H9 (cell line): ENCODE measurements at regions not wholly inside any gene's neighbourhood (a gene's known extent, or its start where the extent isn't known, plus 50 kb on each side); places are given as distances from the start of the nearest gene placed in this dataset.

Source experiments
- DNase-seq: peaks from one replicate; pipeline ENCODE4 v3.0.0-alpha.2; 2017
- H2AFZ ChIP-seq: one replicate; pipeline ENCODE4 v1.6.1; 2013; ENCODE audit warnings: mild to moderate bottlenecking, low read length, control low read depth, moderate library complexity
- H2AK5ac ChIP-seq: 2 replicates; pipeline ENCODE4 v1.6.1; 2013; ENCODE audit warnings: low read length, control low read depth, mixed read lengths; ENCODE audit not compliant: insufficient read length
- H2BK120ac ChIP-seq: one replicate; pipeline ENCODE4 v1.6.1; 2013; ENCODE audit warnings: low read depth, mild to moderate bottlenecking, low read length, control low read depth, inconsistent platforms; ENCODE audit not compliant: poor library complexity, severe bottlenecking
- H2BK12ac ChIP-seq: 2 replicates; pipeline ENCODE4 v1.6.1; 2013; ENCODE audit warnings: low read length, control low read depth, mixed read lengths, low read depth; ENCODE audit not compliant: insufficient read length
- H2BK15ac ChIP-seq: 2 replicates; pipeline ENCODE4 v1.6.1; 2013; ENCODE audit warnings: low read depth, low read length, control low read depth
- H2BK20ac ChIP-seq: one replicate; pipeline ENCODE4 v1.6.1; 2013; ENCODE audit warnings: low read depth, mild to moderate bottlenecking, low read length, control low read depth, inconsistent platforms; ENCODE audit not compliant: poor library complexity, severe bottlenecking
- H2BK5ac ChIP-seq: 2 replicates; pipeline ENCODE4 v1.6.1; 2013; ENCODE audit warnings: low read length, control low read depth, mixed read lengths; ENCODE audit not compliant: insufficient read length
- H3K14ac ChIP-seq: 2 replicates; pipeline ENCODE4 v1.6.1; 2013; ENCODE audit warnings: low read length, control low read depth; ENCODE audit not compliant: insufficient read depth
- H3K18ac ChIP-seq: 2 replicates; pipeline ENCODE4 v1.6.1; 2013; ENCODE audit warnings: low read depth, mild to moderate bottlenecking, mixed read lengths, low read length, control low read depth; ENCODE audit not compliant: insufficient read length
- H3K23ac ChIP-seq: 2 replicates; pipeline ENCODE4 v1.6.1; 2013; ENCODE audit warnings: low read length, control low read depth, mixed read lengths, low read depth; ENCODE audit not compliant: insufficient read length
- H3K23me2 ChIP-seq: 2 replicates; pipeline ENCODE4 v1.6.1; 2013; ENCODE audit warnings: low read depth, mild to moderate bottlenecking, mixed read lengths, low read length, control low read depth; ENCODE audit not compliant: insufficient read length, poor library complexity, severe bottlenecking
- H3K27ac ChIP-seq: 2 replicates; pipeline ENCODE4 v1.5.1; 2013; ENCODE audit warnings: low read length, control low read depth, mixed read lengths, low read depth; ENCODE audit not compliant: insufficient read length
- H3K27me3 ChIP-seq: 2 replicates; pipeline ENCODE4 v1.6.1; 2013; ENCODE audit warnings: low read length, control low read depth, inconsistent platforms; ENCODE audit not compliant: insufficient read depth
- H3K4ac ChIP-seq: 2 replicates; pipeline ENCODE4 v1.6.1; 2013; ENCODE audit warnings: low read depth, mild to moderate bottlenecking, control low read depth, inconsistent platforms, low read length, moderate library complexity
- H3K4me1 ChIP-seq: 2 replicates; pipeline ENCODE4 v1.6.1; 2013; ENCODE audit warnings: low read length, control low read depth, inconsistent platforms; ENCODE audit not compliant: insufficient read depth
- H3K4me2 ChIP-seq: 2 replicates; pipeline ENCODE4 v1.6.1; 2013; ENCODE audit warnings: low read length, control low read depth, mixed read lengths; ENCODE audit not compliant: insufficient read length, insufficient read depth
- H3K56ac ChIP-seq: 2 replicates; pipeline ENCODE4 v1.6.1; 2013; ENCODE audit warnings: low read depth, mild to moderate bottlenecking, mixed read lengths, low read length, control low read depth; ENCODE audit not compliant: insufficient read length
- H3K79me1 ChIP-seq: 2 replicates; pipeline ENCODE4 v1.6.1; 2013; ENCODE audit warnings: low read depth, mild to moderate bottlenecking, moderate library complexity, low read length, control low read depth, inconsistent platforms; ENCODE audit not compliant: insufficient read depth, poor library complexity, severe bottlenecking
- H3K79me2 ChIP-seq: 2 replicates; pipeline ENCODE4 v1.6.1; 2013; ENCODE audit warnings: low read length, control low read depth, inconsistent platforms; ENCODE audit not compliant: insufficient read depth
- H3K9ac ChIP-seq: 2 replicates; pipeline ENCODE4 v1.6.1; 2013; ENCODE audit warnings: low read length, control low read depth, mixed read lengths; ENCODE audit not compliant: insufficient read length; ENCODE audit errors: extremely low read depth
- H3K9me3 ChIP-seq: one replicate; pipeline ENCODE4 v1.6.1; 2013; ENCODE audit warnings: low read depth, low read length, inconsistent platforms; ENCODE audit not compliant: control insufficient read depth
- H3T11ph ChIP-seq: one replicate; pipeline ENCODE4 v1.6.1; 2013; ENCODE audit warnings: mild to moderate bottlenecking, low read length, control low read depth, inconsistent platforms
- H4K20me1 ChIP-seq: one replicate; pipeline ENCODE4 v1.6.1; 2013; ENCODE audit not compliant: control insufficient read depth, insufficient read length, insufficient read depth
- H4K5ac ChIP-seq: 2 replicates; pipeline ENCODE4 v1.6.1; 2013; ENCODE audit warnings: low read depth, mild to moderate bottlenecking, mixed read lengths, low read length, control low read depth; ENCODE audit not compliant: insufficient read length
- H4K8ac ChIP-seq: replicated peaks from 2 replicates; pipeline ENCODE4 v1.6.1; 2013; ENCODE audit warnings: low read length, control low read depth, mixed read lengths, low read depth; ENCODE audit not compliant: insufficient read length
- H4K91ac ChIP-seq: 2 replicates; pipeline ENCODE4 v1.6.1; 2013; ENCODE audit warnings: low read depth, mild to moderate bottlenecking, moderate library complexity, mixed read lengths, low read length, control low read depth; ENCODE audit not compliant: insufficient read length
- H3K27ac Mint-ChIP-seq, 3 experiments: 2 replicates in 2 of 3; 3 replicates in 1 of 3; pipeline ENCODE4 v1.8.0; 2020 to 2021; ENCODE audit warnings: mixed read lengths in 3 of 3, mild to moderate bottlenecking in 1 of 3, moderate library complexity in 1 of 3
- H3K27me3 Mint-ChIP-seq: 2 replicates; pipeline ENCODE4 v1.8.0; 2021; ENCODE audit warnings: low read depth, mild to moderate bottlenecking, moderate library complexity, mixed read lengths
- H3K36me3 Mint-ChIP-seq, 3 experiments: 2 replicates in 2 of 3; 3 replicates in 1 of 3; pipeline ENCODE4 v1.8.0; 2020 to 2021; ENCODE audit warnings: low read depth in 3 of 3, mixed read lengths in 3 of 3; ENCODE audit not compliant: insufficient read depth in 1 of 3
- H3K4me1 Mint-ChIP-seq, 2 experiments: 2 replicates each; pipeline ENCODE4 v1.8.0; 2020; ENCODE audit warnings: mixed read lengths in 2 of 2
- H3K4me3 Mint-ChIP-seq, 2 experiments: 2 replicates in 1 of 2; 3 replicates in 1 of 2; pipeline ENCODE4 v1.8.0; 2020 to 2021; ENCODE audit warnings: mild to moderate bottlenecking in 2 of 2, mixed read lengths in 2 of 2, moderate library complexity in 1 of 2
- H3K9me3 Mint-ChIP-seq, 2 experiments: 2 replicates in 1 of 2; 3 replicates in 1 of 2; pipeline ENCODE4 v1.8.0; 2020; ENCODE audit warnings: mild to moderate bottlenecking in 2 of 2, mixed read lengths in 2 of 2, moderate library complexity in 1 of 2
- TF ChIP-seq, protein P1 (sequence below): fragments of 200-600 bp; sonication (generic); conservative IDR thresholded peaks from 3 replicates; pipeline ENCODE4 v1.8.0; 2021; ENCODE audit warnings: antibody characterized with exemption, mild to moderate bottlenecking

DNA sequence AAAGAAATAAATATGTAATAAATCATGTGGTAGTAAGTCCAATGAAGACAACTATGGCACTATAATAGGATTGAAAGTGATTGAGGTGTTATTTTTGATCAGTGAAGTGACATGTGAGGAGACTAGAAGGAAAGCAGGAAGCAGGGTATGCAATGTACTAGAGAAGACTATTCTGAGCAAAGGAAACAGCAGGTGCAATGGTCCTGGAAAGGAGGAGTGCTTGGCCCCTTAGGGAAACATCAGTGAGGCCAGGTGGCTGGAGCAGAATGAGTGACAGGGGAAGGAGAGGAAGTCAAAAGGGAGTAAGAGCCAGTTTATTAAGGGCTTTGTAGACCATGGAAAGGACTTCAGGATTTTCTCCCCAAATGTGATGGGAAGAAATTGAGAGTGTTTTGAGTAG is 207.6 kb upstream of the HCCS start:
- H3K27me3 ChIP-seq: no peaks in the 10 kb centered on the region
- H3K4me1 ChIP-seq: no peaks in the 10 kb centered on the region
- H3K4me2 ChIP-seq: no peak overlapping the region
- H3K9ac ChIP-seq: no peak overlapping the region
- H4K20me1 ChIP-seq: no peaks in the 10 kb centered on the region
- H3T11ph ChIP-seq: no peak overlapping the region
- H4K5ac ChIP-seq: no peak overlapping the region
- H2AFZ ChIP-seq: no peak overlapping the region
- no peak overlapping the region for H2BK15ac ChIP-seq
- H3K4ac ChIP-seq: no peak overlapping the region
- H3K36me3 Mint-ChIP-seq: peaks cover 0 to 6% (median 2%) of the 10 kb centered on the region in 3 experiments; a peak in 1 of 7 replicates
- H3K4me3 Mint-ChIP-seq: no peak overlapping the region
- no peaks in the 10 kb centered on the region for H3K4me1 Mint-ChIP-seq
- no peak overlapping the region for H3K18ac ChIP-seq
- no peak overlapping the region for H3K27ac ChIP-seq
- H3K27ac Mint-ChIP-seq: no peak overlapping the region
- H3K79me2 ChIP-seq: no peaks in the 10 kb centered on the region
- no peaks in the 10 kb centered on the region for H3K79me1 ChIP-seq
- H2BK12ac ChIP-seq: no peak overlapping the region
- H3K14ac ChIP-seq: no peak overlapping the region
- H4K91ac ChIP-seq: no peak overlapping the region
- TF ChIP-seq, protein P1, sequence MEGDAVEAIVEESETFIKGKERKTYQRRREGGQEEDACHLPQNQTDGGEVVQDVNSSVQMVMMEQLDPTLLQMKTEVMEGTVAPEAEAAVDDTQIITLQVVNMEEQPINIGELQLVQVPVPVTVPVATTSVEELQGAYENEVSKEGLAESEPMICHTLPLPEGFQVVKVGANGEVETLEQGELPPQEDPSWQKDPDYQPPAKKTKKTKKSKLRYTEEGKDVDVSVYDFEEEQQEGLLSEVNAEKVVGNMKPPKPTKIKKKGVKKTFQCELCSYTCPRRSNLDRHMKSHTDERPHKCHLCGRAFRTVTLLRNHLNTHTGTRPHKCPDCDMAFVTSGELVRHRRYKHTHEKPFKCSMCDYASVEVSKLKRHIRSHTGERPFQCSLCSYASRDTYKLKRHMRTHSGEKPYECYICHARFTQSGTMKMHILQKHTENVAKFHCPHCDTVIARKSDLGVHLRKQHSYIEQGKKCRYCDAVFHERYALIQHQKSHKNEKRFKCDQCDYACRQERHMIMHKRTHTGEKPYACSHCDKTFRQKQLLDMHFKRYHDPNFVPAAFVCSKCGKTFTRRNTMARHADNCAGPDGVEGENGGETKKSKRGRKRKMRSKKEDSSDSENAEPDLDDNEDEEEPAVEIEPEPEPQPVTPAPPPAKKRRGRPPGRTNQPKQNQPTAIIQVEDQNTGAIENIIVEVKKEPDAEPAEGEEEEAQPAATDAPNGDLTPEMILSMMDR: no peak
- no peak overlapping the region for H3K23ac ChIP-seq
- H2BK5ac ChIP-seq: no peak overlapping the region
- no peak overlapping the region for H2AK5ac ChIP-seq
- no peak overlapping the region for H2BK20ac ChIP-seq
- no peak overlapping the region for H3K56ac ChIP-seq
- H3K9me3 Mint-ChIP-seq: peaks cover 41 to 46% of the 10 kb centered on the region in 2 experiments
- H2BK120ac ChIP-seq: no peak overlapping the region
- DNase-seq: no peak
- no peaks in the 10 kb centered on the region for H3K9me3 ChIP-seq
- no peaks in the 10 kb centered on the region for H3K23me2 ChIP-seq
- H4K8ac ChIP-seq: no peak overlapping the region
- H3K27me3 Mint-ChIP-seq: no peaks in the 10 kb centered on the region
